ENCODE measurements at regions not wholly inside any gene's neighbourhood (a gene's known extent, or its start where the extent isn't known, plus 50 kb on each side); places are given as distances from the start of the nearest gene placed in this dataset.

DNA sequence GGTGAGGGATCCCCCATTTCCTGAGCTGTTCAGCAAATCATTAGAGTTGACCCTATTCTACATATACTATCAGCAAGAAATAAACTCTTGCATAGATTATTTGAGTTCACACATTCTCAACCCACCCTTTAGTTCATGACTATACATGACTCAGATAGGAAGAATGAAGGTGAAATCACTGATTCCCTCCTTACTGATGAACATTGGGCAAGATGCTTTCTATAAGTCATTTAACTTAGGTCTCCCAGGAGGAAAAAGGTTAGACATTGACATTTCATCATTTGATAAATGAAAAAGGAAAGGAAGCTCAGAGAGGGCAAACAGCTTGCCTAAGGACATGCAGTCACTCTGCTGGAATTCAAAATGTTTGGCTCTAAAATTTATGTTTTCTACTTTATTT, 408.0 kb downstream of the TMEM182 start:
- H3K79me2 ChIP-seq (ENCODE audit: control insufficient read depth in 1 of 2, insufficient read depth in 2 of 2, low read length in 2 of 2): no peaks in the 10 kb centered on the region
- H4K91ac ChIP-seq (replicated peaks; ENCODE audit: insufficient read length, low read length): no peak overlapping the region
- H2AFZ ChIP-seq (ENCODE audit: low read length): no peak overlapping the region
- H3K79me1 ChIP-seq (ENCODE audit: low read depth, low read length): no peaks in the 10 kb centered on the region
- H2BK12ac ChIP-seq (ENCODE audit: low read depth, low read length): no peak overlapping the region
- no peak overlapping the region for H2BK120ac ChIP-seq (replicated peaks; ENCODE audit: low read depth, low read length)
- H3K14ac ChIP-seq (ENCODE audit: insufficient read length): no peak overlapping the region
- H4K8ac ChIP-seq (ENCODE audit: extremely low read depth, insufficient read depth, low read length): no peak overlapping the region
- no peak overlapping the region for H2BK20ac ChIP-seq (ENCODE audit: low read length)
- DNase-seq (ENCODE audit: low read depth in 1 of 2, low spot score in 2 of 2) (no peak), FAIRE-seq (no peak)
- H3K23me2 ChIP-seq (ENCODE audit: low read depth, low read length): no peaks in the 10 kb centered on the region
- H3K23ac ChIP-seq (ENCODE audit: insufficient read length): no peak overlapping the region
- no peak overlapping the region for H3K4me2 ChIP-seq (ENCODE audit: insufficient read depth in 1 of 2, low read depth in 2 of 2, low read length in 2 of 2)
- H4K5ac ChIP-seq (ENCODE audit: insufficient read length, low read depth, low read length): no peak overlapping the region
- H4K20me1 ChIP-seq (replicated peaks in 1 of 2; ENCODE audit: control insufficient read depth in 1 of 2, insufficient read depth in 2 of 2, low read length in 2 of 2): no peaks in the 10 kb centered on the region
- no peak overlapping the region for H2BK5ac ChIP-seq (ENCODE audit: low read depth, low read length)
- POLR2A ChIA-PET (ENCODE audit: partially characterized antibody): no interaction called here
- no peak overlapping the region for H2AK5ac ChIP-seq (ENCODE audit: low read depth, low read length)
- no peaks in the 10 kb centered on the region for H3K36me3 ChIP-seq (ENCODE audit: control insufficient read depth in 2 of 4, insufficient read depth in 4 of 4, low read length in 3 of 4)
- H3K27me3 ChIP-seq (replicated peaks in 1 of 4; ENCODE audit: control insufficient read depth in 3 of 4, extremely low read depth in 1 of 4, insufficient read depth in 3 of 4, low read length in 3 of 4): no peaks in the 10 kb centered on the region
- H3K18ac ChIP-seq (ENCODE audit: extremely low read depth, low read length): no peak overlapping the region
- H3K27ac ChIP-seq (ENCODE audit: low read depth, low read length): no peak overlapping the region
- H2BK15ac ChIP-seq (ENCODE audit: low read length): no peak overlapping the region
- H3K4ac ChIP-seq (replicated peaks; ENCODE audit: insufficient read length, low read depth, low read length): no peak overlapping the region
- no peak for TF ChIP-seq FOSL1 (IDR thresholded peaks at IDR 0.05; ENCODE audit: insufficient read depth, low read depth, low read length)
- TF ChIP-seq POU5F1 (IDR thresholded peaks at IDR 0.05; ENCODE audit: low read depth, low read length): no peak
- no peak overlapping the region for H3K4me3 ChIP-seq (ENCODE audit: extremely low read depth in 1 of 4, insufficient read depth in 2 of 4, low read depth in 3 of 4, low read length in 4 of 4)
- CTCF ChIA-PET (ENCODE audit: partially characterized antibody): interaction anchor here (1.0 to 1.8 kb wide), 2 partner anchors 9 to 214 kb away, joined by 3 to 8 read pairs; no protein-coding TSS in a partner anchor
- H3K4me1 ChIP-seq (replicated peaks in 1 of 4; ENCODE audit: control insufficient read depth in 3 of 4, insufficient read depth in 4 of 4, low read length in 3 of 4): peaks cover 0 to 2% (median under 1%) of the 10 kb centered on the region in 4 experiments; a peak in 1 of 7 replicates
- H3K56ac ChIP-seq (replicated peaks; ENCODE audit: insufficient read length, low read depth, low read length): no peak overlapping the region
- no peaks in the 10 kb centered on the region for H3K9me3 ChIP-seq (ENCODE audit: insufficient read depth in 2 of 2, low read depth in 1 of 2, low read length in 1 of 2)
- H3K9ac ChIP-seq (replicated peaks in 1 of 4; ENCODE audit: extremely low read depth in 1 of 4, low read depth in 3 of 4, low read length in 3 of 4): no peak overlapping the region
